Fibroblast of mammary gland (primary cell): ENCODE measurements at regions not wholly inside any gene's neighbourhood (a gene's known extent, or its start where the extent isn't known, plus 50 kb on each side); places are given as distances from the start of the nearest gene placed in this dataset.

Experiments used
- DNase-seq: peaks from one replicate; pipeline ENCODE4 v3.0.0-alpha.2; 2010; ENCODE audit warnings: low read depth
- H3K4me3 ChIP-seq: 2 replicates; pipeline ENCODE4 v1.5.1; 2011; ENCODE audit warnings: low read depth, mild to moderate bottlenecking, low read length, moderate library complexity; ENCODE audit not compliant: control insufficient read depth
- TF ChIP-seq, protein P1 (sequence below): conservative IDR thresholded peaks from 2 replicates; pipeline ENCODE4 v1.5.1; 2011; ENCODE audit warnings: low read depth, low read length, inconsistent platforms; ENCODE audit not compliant: control insufficient read depth, insufficient read depth

- TF ChIP-seq, protein P1, sequence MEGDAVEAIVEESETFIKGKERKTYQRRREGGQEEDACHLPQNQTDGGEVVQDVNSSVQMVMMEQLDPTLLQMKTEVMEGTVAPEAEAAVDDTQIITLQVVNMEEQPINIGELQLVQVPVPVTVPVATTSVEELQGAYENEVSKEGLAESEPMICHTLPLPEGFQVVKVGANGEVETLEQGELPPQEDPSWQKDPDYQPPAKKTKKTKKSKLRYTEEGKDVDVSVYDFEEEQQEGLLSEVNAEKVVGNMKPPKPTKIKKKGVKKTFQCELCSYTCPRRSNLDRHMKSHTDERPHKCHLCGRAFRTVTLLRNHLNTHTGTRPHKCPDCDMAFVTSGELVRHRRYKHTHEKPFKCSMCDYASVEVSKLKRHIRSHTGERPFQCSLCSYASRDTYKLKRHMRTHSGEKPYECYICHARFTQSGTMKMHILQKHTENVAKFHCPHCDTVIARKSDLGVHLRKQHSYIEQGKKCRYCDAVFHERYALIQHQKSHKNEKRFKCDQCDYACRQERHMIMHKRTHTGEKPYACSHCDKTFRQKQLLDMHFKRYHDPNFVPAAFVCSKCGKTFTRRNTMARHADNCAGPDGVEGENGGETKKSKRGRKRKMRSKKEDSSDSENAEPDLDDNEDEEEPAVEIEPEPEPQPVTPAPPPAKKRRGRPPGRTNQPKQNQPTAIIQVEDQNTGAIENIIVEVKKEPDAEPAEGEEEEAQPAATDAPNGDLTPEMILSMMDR, result no peak
- no peak for DNase-seq
- H3K4me3 ChIP-seq, result no peak overlapping the region
Observed at GRCh38 chr10:83140811-83141210, 998.5 kb upstream of the GHITM start.

GRCh38 chr10:83142074-83142563 lies 997.2 kb upstream of the GHITM start:
- no peak for DNase-seq

GRCh38 chr10:83144461-83144860 lies 994.8 kb upstream of the GHITM start:
- H3K4me3 ChIP-seq, result no peak overlapping the region
- TF ChIP-seq, protein P1, result no peak
- DNase-seq, result no peak

More at GRCh38 chr10:83142074-83142563, 997.2 kb upstream of the GHITM start:
- H3K4me3 ChIP-seq, result no peak overlapping the region
- TF ChIP-seq, protein P1, result no peak

DNA sequence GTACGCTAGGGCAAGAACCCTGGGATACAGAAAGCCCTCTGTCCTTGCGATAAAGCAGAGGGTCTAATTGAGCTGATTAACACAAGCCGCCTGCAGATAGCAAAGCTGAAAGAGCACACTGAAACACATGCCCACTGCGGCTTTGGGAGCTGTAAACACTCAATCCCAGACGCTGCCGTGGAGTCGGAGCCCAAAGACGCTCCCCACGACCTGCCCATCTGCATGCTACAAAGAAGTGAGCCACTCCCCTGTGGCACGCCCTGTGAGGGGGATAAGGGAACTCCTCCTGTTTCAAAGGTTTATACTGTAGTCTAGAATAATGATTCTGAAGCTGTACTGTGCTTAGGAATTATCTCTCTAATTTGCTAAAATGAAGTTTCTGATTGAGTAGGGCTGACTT lies 985.6 kb upstream of the GHITM start:
- TF ChIP-seq, protein P1, result no peak
- no peak overlapping the region for H3K4me3 ChIP-seq
- DNase-seq, result no peak

DNA sequence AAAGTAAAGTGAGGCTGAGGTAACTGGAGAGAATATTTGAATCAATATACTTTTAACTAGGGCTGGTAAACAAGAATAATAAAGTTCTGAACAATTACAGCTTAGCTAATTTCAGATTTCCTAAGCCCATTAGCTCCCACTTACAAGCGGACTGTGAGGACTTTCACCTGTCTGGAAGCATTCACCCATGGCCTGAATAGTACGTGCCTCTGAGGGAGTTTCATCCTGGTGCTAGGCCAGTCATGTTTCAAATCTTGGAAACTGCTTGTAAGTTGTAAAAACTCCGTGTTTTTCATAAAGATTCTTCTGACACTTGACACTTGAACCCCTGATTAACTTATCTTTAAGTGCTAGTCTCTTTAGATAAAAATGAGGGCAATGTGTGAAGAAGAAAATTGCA lies 975.2 kb upstream of the GHITM start:
- H3K4me3 ChIP-seq, result no peak overlapping the region
- DNase-seq, result no peak
- TF ChIP-seq, protein P1, result no peak

GRCh38 chr10:83165265-83165664 lies 974.0 kb upstream of the GHITM start:
- no peak overlapping the region for H3K4me3 ChIP-seq
- DNase-seq, result no peak
- TF ChIP-seq, protein P1, result no peak

- no peak for DNase-seq
- TF ChIP-seq, protein P1, result no peak
- no peak overlapping the region for H3K4me3 ChIP-seq
Observed at GRCh38 chr10:83166344-83166743, 973.0 kb upstream of the GHITM start.
